HL-60 (cell line): ENCODE measurements at regions not wholly inside any gene's neighbourhood (a gene's known extent, or its start where the extent isn't known, plus 50 kb on each side); places are given as distances from the start of the nearest gene placed in this dataset.
"Not testable (repeated sequence)": the region's sequence is repeated elsewhere in the genome, so short reads cannot be mapped to it uniquely, and the experiment has no call there.

ENCODE experiments used
- DNase-seq, 2 experiments: peaks; one replicate each; pipeline ENCODE4 v3.0.0-alpha.2; 2010 to 2020; ENCODE audit warnings: low read depth in 1 of 2, low spot score in 1 of 2
- H3K27ac ChIP-seq: fragments of 250-450 bp; sonication (Bioruptor Pico); replicated peaks from 2 replicates; pipeline ENCODE4 v1.5.1; 2020; ENCODE audit warnings: mild to moderate bottlenecking, moderate library complexity
- H3K27me3 ChIP-seq: fragments of 250-450 bp; sonication (Bioruptor Pico); 2 replicates; pipeline ENCODE4 v1.5.1; 2021; ENCODE audit warnings: mild to moderate bottlenecking, moderate library complexity; ENCODE audit not compliant: insufficient read depth, poor library complexity, severe bottlenecking
- H3K4me3 ChIP-seq: replicated peaks from 2 replicates; pipeline ENCODE4 v1.5.1; 2011; ENCODE audit warnings: mild to moderate bottlenecking, control low read depth, low read length; ENCODE audit not compliant: insufficient read depth
- GABPA ChIP-seq: IDR thresholded peaks from 2 replicates; pipeline ENCODE4 v1.6.1; 2012; ENCODE audit warnings: low read depth
- POLR2AphosphoS5 ChIP-seq: IDR thresholded peaks from 2 replicates; pipeline ENCODE4 v1.6.1; 2012; ENCODE audit warnings: low read depth
- SPI1 ChIP-seq: IDR thresholded peaks from 2 replicates; pipeline ENCODE4 v1.6.1; 2012; ENCODE audit warnings: low read depth, mild to moderate bottlenecking, borderline replicate concordance
- TF ChIP-seq, protein P1 (sequence below): IDR thresholded peaks from one replicate; pipeline ENCODE4 v1.5.1; 2011; ENCODE audit warnings: low read length, control low read depth, inconsistent platforms; ENCODE audit not compliant: insufficient read depth
- TF ChIP-seq, protein P2 (sequence below): IDR thresholded peaks from 2 replicates; pipeline ENCODE4 v1.6.1; 2012; ENCODE audit warnings: low read depth; ENCODE audit not compliant: insufficient replicate concordance

- no peak overlapping the region for H3K4me3 ChIP-seq
- DNase-seq, result no peak
- no peaks in the 10 kb centered on the region for H3K27me3 ChIP-seq
- no peak overlapping the region for H3K27ac ChIP-seq
- no peak for TF ChIP-seq GABPA
Observed at GRCh38 chr3:164791263-164791662, 287.0 kb downstream of the SI start.

DNA sequence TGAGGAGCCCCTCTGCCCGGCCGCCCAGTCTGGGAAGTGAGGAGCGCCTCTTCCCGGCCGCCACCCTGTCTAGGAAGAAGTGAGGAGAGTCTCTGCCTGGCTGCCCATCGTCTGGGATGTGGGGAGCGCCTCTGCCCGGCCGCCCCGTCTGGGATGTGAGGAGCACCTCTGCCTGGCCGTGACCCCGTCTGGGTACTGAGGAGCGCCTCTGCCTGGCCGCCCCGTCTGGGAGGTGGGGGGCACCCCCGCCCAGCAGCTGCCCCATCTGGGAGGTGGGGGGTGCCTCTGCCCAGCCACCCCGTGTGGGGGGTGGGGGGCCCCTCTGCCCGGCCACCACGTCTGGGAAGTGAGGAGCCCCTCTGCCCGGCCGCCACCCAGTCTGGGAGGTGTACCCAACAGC, 293.9 kb downstream of the SI start:
- not testable (repeated sequence) for H3K4me3 ChIP-seq, H3K27ac ChIP-seq, H3K27me3 ChIP-seq, DNase-seq

GRCh38 chr3:164781755-164782154, 296.5 kb downstream of the SI start:
- TF ChIP-seq SPI1, result no peak
- TF ChIP-seq POLR2AphosphoS5, result no peak
- H3K27ac ChIP-seq, result no peak overlapping the region
- H3K27me3 ChIP-seq, result no peaks in the 10 kb centered on the region
- DNase-seq, result no peak
- no peak overlapping the region for H3K4me3 ChIP-seq

- DNase-seq, result no peak
- no peak for TF ChIP-seq SPI1
- TF ChIP-seq GABPA, result no peak
- TF ChIP-seq, protein P1, sequence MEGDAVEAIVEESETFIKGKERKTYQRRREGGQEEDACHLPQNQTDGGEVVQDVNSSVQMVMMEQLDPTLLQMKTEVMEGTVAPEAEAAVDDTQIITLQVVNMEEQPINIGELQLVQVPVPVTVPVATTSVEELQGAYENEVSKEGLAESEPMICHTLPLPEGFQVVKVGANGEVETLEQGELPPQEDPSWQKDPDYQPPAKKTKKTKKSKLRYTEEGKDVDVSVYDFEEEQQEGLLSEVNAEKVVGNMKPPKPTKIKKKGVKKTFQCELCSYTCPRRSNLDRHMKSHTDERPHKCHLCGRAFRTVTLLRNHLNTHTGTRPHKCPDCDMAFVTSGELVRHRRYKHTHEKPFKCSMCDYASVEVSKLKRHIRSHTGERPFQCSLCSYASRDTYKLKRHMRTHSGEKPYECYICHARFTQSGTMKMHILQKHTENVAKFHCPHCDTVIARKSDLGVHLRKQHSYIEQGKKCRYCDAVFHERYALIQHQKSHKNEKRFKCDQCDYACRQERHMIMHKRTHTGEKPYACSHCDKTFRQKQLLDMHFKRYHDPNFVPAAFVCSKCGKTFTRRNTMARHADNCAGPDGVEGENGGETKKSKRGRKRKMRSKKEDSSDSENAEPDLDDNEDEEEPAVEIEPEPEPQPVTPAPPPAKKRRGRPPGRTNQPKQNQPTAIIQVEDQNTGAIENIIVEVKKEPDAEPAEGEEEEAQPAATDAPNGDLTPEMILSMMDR, result no peak
- TF ChIP-seq, protein P2, sequence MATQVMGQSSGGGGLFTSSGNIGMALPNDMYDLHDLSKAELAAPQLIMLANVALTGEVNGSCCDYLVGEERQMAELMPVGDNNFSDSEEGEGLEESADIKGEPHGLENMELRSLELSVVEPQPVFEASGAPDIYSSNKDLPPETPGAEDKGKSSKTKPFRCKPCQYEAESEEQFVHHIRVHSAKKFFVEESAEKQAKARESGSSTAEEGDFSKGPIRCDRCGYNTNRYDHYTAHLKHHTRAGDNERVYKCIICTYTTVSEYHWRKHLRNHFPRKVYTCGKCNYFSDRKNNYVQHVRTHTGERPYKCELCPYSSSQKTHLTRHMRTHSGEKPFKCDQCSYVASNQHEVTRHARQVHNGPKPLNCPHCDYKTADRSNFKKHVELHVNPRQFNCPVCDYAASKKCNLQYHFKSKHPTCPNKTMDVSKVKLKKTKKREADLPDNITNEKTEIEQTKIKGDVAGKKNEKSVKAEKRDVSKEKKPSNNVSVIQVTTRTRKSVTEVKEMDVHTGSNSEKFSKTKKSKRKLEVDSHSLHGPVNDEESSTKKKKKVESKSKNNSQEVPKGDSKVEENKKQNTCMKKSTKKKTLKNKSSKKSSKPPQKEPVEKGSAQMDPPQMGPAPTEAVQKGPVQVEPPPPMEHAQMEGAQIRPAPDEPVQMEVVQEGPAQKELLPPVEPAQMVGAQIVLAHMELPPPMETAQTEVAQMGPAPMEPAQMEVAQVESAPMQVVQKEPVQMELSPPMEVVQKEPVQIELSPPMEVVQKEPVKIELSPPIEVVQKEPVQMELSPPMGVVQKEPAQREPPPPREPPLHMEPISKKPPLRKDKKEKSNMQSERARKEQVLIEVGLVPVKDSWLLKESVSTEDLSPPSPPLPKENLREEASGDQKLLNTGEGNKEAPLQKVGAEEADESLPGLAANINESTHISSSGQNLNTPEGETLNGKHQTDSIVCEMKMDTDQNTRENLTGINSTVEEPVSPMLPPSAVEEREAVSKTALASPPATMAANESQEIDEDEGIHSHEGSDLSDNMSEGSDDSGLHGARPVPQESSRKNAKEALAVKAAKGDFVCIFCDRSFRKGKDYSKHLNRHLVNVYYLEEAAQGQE, result no peak
- TF ChIP-seq POLR2AphosphoS5, result no peak
- H3K27me3 ChIP-seq, result no peaks in the 10 kb centered on the region
- no peak overlapping the region for H3K4me3 ChIP-seq
- no peak overlapping the region for H3K27ac ChIP-seq
Observed at GRCh38 chr3:164779816-164780215, 298.5 kb downstream of the SI start.

GRCh38 chr3:164752812-164753211, 325.5 kb downstream of the SI start:
- TF ChIP-seq GABPA (no peak), SPI1 (no peak), POLR2AphosphoS5 (no peak)
- TF ChIP-seq, protein P1, result no peak
- TF ChIP-seq, protein P2, result no peak
- no peaks in the 10 kb centered on the region for H3K27me3 ChIP-seq
- no peak overlapping the region for H3K27ac ChIP-seq
- no peak overlapping the region for H3K4me3 ChIP-seq
- DNase-seq, result no peak
